Kidney tubule cell (primary cell): ENCODE measurements at regions not wholly inside any gene's neighbourhood (a gene's known extent, or its start where the extent isn't known, plus 50 kb on each side); places are given as distances from the start of the nearest gene placed in this dataset.
"Not testable (repeated sequence)": the region's sequence is repeated elsewhere in the genome, so short reads cannot be mapped to it uniquely, and the experiment has no call there.

ENCODE experiments used
- DNase-seq: peaks from one replicate; pipeline ENCODE4 v3.0.0-alpha.2; 2018; ENCODE audit warnings: low spot score

DNA sequence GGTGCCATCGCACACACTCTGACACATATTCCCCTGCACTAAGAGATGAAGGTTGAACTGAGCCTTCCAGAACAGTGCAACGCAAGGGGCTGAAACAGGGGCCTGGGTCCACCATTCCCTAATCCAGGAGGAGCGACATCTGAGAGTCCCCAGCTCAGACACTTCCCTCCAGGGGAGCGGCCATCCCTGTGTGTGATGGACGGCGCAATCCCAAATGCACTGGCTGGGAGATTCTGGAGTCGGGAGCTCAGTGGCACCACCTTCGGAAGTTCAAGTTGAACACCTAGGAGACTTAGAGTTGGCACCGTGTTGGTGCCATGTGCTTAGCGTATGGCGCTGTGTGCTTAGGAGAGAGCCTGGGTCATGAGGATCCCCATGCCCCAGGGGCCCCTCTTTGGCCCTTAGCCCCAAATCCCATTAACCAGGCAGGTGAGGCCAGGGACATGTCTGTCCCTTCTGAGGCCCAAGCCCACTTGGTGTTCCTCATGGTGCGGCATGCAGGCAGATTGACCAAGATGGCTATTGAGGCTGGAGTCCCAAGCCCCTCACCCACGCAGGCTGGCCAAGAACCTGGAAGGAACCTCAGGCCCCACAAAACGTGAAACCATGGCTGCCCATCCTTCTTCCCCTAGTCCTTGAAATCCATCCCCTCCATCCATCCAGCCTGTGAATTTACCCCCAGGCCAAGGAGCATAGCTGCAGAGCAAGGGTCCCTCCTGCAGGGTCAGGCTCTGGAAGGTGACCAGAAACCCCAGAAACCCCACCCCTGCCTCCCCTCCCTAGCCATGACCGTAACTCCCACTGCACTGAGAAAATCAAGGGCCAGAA lies 114.1 kb upstream of the OTOS start:
- DNase-seq, result no peak

DNA sequence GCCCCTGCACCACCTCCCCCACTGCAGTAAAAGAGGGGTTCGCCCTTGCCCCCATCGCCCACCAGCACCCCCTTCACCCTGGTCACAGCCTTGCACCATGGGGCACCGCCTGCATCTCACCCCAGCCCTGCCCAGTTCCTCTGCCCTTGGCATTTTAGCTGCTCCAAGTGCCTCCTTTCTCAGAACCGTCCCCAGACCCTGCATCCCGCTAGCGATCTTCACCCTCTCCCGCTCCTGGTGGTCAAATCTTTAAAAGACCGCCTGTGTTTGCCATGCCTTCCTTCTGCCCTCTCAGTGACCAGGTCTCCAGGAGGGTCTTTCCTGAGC lies 114.7 kb upstream of the OTOS start:
- no peak for DNase-seq

DNA sequence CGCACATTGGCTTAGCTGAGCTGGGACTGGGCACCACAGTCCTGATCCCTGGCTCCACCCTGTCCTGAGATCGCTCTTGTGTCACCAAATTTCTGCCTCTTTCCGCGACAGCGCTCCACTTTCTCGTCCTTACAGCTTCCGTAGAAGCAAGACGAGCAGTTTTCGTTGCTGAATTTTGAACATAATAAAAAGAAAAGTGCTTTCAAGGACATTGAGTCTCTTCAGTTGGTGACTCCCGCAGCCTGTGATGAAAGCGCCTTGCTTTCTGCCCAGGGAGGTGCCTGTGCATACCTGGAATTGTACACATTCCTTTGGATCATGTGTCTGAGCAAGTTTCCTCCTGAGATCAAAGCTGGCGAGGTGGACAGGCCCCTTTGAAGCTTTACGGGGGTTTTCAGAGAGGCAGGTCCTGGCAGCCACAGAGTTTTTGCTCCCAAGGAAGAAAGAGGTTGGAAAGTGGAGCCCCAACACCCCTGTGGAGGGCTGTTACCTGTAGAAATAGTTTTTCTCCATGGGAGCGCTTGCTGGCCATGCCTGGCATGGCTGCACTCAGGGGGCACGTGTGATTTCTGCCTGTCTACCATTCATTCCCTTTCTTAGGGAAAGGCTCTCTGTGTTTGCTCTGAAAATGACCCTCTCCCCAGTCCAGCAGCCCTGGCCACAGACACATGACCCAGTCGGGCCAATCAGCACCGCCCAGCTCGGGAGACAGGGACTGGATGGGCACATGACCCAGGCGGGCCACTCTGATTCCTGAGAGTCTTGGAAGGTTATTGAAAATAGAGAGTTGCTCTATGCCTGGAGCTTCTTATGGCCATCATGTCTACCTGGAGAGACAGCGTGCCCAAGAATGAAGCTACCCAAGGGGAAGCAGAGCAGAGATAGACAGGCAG lies 115.6 kb upstream of the OTOS start:
- peak; percentile 86 for DNase-seq

DNA sequence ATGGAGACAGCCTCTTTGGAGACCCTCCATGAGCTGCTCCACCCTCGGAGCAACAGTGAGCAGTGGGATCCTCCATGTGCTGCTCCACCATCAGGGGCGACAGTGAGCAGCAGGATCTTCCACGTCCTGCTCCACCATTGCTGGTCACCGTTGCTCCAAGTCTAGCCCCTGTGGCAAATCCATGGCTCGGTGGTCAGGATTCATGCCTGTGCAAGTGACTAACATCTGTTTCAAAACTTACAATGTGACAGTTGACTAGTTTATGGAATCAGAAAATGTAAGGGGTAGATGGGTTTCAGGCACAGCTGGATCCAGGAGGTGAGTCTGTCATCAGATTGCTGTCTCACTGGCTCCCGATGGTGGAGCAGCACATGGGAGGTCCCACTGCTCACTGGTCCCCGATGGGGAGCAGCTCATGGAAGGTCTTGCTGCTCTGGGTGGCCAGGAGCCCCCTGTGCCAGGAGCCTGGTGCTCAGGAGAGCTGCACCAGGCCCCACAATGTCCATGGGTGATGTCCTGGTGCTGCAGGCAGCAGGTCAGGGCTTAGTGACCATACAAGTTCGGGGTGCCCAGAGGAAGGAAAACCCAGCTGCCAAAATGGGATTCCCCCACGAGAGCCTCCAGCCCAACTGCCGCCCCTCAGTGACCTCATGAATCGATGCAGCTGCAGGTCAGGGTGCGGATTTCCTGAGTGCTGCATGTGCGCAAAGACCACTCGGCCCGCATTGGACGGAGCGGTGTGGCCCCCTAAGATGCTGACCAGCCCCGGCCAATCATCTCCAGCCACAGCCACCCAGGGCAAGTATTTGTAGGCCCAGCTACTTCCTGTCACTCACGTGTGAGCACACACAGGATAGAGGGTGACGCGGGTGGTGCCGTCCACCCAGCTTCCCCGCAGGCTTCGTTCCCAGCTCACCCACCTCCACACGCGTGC lies 116.5 kb upstream of the OTOS start:
- DNase-seq, result no peak

DNA sequence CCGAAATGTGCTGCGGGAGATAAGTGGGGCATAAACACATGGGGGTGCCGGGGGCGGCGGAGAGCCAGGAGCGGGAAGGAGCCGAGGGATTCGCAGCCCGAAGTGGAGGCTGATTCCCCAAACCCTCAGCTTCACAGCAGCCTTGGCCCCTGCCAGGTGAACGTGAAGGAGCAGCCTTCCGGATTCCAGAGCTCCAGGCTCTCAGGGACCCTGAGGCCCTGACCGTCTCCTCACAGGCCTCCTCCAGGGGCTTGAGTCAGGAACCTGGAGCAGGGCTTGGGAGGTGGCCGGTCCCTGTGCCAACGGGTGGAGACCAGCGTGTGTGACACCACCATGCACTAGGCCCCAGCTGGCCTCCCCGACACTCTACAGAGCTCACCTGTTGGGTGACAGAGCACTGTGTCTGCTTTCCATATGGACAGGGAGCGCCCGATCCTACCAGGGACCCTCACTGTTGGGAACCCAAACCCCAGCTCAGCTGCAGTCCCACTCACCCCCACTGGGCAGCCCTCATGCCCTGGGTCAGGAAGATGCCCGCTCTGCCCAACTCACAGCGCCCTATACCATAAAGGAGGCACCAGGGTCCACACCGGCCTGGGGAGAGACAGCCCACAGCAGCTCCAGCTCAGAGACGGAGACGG lies 117.6 kb upstream of the OTOS start:
- DNase-seq, result no peak

DNA sequence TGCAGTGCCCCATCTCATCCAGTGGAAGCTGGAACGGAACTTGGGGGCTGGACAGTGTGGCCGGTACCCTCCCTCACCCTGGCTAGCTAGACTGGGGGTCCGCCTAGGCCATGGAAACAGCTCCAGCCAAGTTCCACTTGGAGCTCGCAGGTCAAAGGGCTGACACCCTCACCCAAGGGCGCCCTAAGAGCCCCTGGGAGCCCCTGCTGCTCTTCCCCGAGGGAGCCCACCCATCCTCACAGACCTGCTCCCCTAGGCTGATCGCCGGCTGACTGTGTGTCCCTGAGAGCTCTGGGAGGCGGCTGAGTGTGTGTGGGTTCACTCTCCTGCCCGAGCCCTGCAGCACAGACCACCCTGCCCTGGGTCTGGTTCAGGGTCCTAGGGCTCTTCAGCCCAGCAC lies 118.2 kb upstream of the OTOS start:
- DNase-seq, result no peak

DNA sequence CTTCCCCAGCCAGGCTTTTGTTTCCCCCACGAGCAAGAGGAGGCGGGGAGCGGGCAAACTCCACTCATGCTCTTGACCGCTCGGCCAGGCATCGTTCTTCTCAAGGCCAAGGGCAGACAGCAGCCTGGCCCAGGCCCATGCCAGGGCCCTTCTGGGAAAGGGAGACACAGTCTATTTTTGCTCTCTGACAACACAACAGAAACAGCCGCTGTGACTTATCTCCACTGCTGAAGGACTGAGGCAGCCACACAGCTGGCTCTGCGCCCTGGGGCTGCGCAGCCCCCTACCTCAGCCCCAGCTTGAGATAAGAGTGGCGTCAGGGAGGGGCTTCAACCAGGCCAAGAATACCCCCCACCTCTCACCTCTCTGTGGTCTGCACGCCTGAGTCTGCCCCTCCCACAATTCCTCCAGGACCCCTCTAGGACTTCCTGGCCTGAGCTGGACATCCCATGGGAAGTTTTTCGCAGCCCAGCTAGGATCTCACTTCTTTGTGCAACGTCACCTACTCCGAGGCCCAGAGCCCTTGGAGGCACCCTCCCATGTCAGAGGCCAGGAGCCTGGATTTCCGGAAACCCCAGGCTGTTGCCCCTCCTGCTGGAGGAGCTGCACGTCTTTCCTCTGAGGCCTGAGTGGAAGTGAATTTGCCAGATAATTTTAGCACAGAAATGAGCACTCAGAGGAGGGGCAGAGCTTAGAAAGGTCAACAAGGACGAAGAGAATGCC lies 118.9 kb upstream of the OTOS start:
- no peak for DNase-seq

DNA sequence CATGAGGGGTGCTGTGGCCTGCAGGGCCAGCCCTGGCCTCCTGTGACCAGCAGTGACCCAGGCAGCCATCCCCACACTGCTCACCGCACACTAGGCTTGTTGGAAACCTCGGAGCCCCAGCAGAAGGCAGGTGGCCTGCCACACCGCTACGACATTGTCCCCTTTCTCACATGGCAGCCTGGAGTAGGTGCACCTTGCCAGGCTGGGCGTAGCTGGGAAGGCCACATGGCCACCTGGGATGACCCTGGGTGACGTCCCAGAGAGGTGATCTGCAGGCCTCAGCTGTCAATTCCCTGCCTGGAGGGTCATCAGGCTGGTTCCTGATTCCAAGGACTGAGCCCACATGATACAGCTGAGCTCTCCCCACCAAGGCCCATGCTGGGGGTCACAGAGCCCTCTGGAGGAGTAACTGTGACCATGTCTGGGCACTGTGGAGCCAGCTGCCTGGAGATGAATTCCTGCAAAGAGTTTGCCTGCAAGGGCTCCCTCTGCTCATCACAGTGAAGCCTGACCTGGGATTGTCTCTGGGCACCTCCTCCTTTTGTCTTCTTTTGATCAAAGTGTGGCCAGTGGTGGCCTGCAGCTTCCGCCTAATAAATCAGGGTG lies 119.6 kb upstream of the OTOS start:
- no peak for DNase-seq

DNA sequence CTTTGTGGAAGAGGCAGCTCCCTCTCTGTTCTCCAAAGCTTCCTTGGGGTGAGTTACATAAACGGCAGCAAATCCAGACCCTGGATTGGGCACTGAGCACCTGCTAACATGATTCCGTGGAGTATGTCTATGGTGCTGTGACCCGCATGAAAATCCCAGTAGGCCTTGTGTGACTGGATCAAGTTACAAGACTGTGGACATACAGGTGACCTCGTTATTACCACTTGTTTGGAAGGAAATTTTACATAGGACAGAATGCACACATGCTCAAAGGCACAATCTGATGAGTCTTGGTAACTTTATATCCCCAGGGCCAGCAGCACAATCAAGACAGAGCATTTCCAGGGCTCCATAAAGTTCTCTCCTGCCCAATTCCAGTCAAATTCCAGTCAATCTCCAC lies 120.2 kb upstream of the OTOS start:
- no peak for DNase-seq

DNA sequence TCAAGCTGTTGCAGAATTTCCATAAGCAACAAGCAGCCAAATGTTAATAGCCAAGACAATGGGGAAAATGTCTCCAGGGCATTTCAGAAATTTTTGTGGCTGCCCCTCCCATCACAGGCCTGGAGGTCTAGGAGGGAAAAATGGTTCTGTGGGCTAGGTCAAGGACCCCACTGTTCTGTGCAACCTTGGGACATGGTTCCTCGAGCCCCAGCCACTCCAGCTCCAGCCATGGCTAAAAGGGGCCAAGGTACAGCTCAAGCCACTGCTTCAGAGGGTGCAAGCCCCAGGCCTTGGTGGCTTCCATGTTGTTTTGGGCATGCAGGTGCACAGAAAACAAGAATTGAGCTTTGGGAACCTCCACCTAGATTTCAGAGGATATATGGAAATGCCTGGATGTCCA lies 122.1 kb upstream of the OTOS start:
- not testable (repeated sequence) for DNase-seq

DNA sequence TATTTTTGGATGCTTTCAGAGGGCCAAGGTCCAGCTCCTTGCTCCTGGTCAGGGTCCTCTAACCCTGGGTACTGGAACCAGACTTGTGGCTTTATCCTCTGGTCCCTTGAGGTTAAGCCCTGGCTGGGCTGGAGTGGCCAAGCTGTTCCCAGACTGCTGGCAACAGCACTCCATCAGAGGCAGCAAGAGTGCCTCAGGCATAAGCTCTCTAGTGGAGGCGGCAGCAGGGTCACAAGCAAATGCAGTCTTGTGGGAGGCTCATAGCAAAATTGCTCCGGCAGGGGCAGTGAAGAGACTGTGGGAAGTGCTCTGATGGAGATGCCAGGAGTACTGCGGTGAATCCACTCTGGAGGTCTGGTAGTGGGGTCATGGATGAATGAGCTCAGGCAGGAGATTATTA lies 128.9 kb upstream of the OTOS start:
- DNase-seq, result no peak

DNA sequence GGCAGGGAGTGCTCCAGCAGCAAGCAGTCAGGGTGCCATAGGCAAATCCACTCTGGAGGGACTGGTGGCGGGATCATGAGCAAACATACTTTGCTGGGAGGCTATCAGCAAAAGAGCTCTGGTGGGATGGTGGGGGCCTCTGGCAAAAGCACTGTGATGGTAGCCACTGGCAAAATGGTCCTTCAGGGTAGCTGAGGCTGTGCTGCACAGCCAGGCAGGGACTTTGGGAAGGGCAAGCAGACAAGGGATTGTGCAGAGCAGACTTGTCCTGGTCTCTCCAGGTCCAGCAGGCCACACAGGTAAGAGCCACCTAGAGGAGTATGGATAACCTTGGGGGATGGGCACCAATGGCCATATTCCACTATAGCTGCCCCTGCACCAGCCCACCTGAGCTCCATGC lies 129.4 kb upstream of the OTOS start:
- no peak for DNase-seq

DNA sequence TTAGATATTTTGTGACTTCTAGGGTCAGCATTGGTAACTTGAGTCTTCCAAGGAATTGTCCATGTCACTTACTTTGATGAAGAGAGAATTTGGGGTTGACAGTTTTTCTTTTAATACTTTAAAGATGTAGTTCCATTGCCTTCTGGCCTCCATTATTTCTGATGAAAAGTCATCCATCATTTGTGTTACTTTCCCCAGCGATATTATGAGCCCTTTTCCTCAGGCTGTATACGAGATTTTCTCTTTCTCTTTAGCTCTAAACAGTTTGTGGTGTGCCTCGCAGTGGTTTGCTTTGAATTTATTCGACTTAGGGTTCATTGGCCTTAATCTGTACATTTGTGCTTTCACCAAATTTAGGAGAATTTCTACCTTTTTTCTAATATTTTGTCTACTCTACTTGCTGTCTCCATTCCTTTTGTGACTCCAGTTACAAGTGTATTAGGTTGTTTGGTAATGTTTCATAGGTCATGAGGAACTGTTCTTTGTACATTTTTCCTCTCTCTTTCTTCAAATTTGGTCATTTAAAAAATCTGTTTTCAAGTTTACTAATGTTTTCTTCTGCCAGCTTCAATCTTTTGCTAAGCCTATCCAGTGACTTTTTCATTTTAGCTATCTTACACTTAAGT lies 131.4 kb upstream of the OTOS start:
- no peak for DNase-seq

DNA sequence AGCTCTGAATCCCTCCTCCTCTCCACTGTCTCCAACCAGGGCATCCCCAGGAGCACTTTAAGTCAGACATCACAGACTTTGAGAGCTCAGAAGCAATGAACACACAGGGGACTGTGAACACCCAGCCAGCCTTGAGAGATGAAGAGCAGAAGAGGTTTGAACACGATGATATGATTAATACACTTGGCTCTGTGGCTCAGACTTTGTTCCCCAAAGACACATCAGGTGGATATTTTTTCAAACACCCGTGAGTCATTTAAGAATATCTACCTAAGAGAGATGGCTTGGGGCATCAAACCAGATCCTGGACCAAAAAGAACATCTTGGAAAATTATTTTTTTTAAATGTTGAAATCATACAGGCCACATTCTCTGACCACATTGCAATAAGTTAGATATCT lies 134.9 kb upstream of the OTOS start:
- DNase-seq, result no peak

DNA sequence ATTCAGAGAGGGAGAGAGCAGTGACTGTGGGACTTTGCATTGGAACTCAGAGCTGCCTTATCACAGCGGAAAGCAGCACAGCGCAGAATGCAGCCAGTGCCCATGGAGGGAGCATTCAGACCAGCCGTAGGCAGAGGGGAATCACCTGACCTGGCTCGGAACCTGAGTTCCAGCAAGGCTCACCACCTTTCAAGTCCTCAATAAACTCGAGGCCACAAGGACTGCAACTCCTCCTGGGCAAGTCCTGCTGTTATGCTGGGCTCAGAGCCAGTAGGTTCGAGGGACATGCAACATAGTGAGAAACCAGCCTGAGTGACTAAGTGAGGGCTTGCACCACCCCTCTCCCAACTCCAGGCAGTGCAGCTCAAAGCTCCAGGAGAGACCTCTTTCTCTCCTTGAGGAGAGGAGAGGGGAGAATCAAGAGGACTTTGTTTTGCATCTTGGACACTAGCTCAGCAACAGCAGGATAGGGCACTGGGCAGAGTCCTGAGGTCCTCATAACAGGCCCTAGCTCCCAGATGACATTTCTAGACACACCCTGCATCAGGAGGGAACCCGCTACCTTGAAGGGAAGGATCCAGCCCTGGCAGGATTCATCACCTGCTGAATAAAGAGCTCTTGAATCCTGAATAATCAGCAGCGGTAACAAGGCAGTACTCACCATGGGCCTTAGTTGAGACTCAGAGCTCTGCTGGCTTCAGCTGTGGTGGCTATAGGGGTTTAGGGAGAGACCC lies 136.8 kb upstream of the OTOS start:
- DNase-seq, result peak; percentile 30

DNA sequence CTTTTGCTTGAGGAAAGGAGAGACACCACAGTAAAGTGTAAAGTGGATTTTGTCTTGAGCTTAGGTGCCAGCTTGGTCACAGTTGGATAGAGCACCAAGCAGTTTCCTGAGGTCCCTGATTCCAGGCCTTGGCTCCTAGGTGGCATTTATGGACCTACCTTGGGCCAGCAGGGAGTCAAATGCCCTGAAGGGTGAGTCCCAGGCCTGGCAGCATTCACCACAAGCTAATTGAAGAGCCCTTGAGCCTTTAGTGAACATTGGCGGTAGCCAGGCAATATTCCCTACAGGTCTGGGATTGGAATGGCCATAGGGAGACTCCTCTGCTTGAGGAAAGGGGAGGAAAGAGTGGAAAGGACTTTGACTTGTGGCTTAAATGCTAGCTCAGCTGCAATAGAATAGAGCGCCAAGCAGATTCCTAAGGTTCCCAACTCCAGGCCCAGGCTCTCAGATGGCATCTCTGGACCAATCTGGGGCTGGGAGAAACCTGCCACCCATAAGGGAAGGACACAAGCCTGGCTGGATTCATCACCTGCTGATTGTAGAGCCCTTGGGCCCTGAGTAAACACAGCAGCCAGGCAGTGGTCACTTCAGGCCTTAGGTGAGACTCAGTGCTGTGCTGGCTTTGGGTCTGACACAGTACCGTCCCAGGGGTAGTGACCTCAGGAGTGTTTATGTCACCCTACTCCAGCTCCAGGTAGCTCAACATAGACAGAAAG lies 137.5 kb upstream of the OTOS start:
- no peak for DNase-seq

DNA sequence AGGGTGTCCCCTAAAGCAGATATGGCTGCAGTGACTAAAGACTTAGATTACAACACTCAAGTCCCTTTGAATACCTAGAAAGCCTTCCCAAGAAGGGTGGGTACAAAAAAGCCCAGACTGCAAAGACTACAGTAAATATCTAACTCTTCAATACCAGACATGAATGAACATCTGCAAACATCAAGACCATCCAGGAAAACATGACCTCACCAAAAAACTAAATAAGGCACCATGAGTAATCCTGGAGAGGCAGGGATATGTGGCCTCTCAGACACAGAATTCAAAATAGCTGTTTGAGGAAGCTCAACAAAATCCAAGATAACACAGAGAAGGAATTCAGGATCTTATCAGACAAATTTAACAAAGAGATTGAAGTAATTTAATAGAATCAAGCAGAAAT lies 138.2 kb upstream of the OTOS start:
- DNase-seq, result peak; percentile 12

DNA sequence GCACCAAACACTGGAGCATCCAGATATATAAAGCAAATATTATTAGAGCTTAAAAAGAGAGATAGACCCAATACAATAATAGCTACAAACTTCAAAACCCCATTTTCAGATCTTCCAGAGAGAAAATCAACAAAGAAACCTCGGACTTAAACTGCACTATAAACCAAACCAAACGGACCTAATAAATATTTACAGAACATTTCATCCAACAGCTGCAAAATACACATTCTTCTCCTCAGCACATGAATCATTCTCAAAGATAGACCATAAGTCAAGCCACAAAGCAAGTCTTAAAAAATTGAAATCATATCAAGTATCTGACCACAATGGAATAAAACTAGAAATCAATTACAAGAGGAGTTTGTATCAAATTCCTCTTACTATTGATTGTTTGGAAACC lies 140.2 kb upstream of the OTOS start:
- no peak for DNase-seq
